Endothelial cell of umbilical vein (primary cell): ENCODE measurements at regions not wholly inside any gene's neighbourhood (a gene's known extent, or its start where the extent isn't known, plus 50 kb on each side); places are given as distances from the start of the nearest gene placed in this dataset.

Experiments
- BruUV-seq: library from RNA; stranded (reverse); fragments of 400-500 nt; replicated peaks from 2 replicates; lab custom pipeline; 2021; lab: Mats Ljungman, UMichigan
- CTCF ChIA-PET: fragments of 300-600, 350-600 bp; sonication (Branson Sonifier 250); formaldehyde crosslinking; loops from one replicate; lab custom pipeline; 2021; ENCODE audit warnings: antibody characterized with exemption, inconsistent platforms; lab: Charles Lee
- POLR2A ChIA-PET: fragments of 300-600, 350-600 bp; sonication (Branson Sonifier 250); formaldehyde crosslinking; loops from one replicate; lab custom pipeline; 2021; ENCODE audit warnings: antibody characterized with exemption, inconsistent platforms; lab: Charles Lee
- DNase-seq: peaks from one replicate; pipeline ENCODE4 v3.0.0-alpha.2; 2011; ENCODE audit warnings: low read depth, low spot score
- FAIRE-seq: peaks from 2 replicates; lab custom pipeline; 2011; peaks lifted over from hg19 to GRCh38; lab: Jason Lieb, UNC
- H2AFZ ChIP-seq: 2 replicates; pipeline ENCODE4 v1.6.0; 2012; ENCODE audit warnings: low read depth, low read length, control low read depth, inconsistent platforms
- H3K27ac ChIP-seq: 2 replicates; pipeline ENCODE4 v1.5.1; 2011; ENCODE audit warnings: low read depth, mild to moderate bottlenecking, control low read depth, low read length, moderate library complexity; ENCODE audit not compliant: insufficient read depth
- H3K27me3 ChIP-seq, 2 experiments: 2 replicates each; pipeline versions ENCODE4 v1.6.0 to v1.6.1; 2011; ENCODE audit warnings: low read length in 2 of 2, mixed read lengths in 1 of 2; ENCODE audit not compliant: control insufficient read depth in 2 of 2, insufficient read depth in 2 of 2
- H3K36me3 ChIP-seq, 2 experiments: 2 replicates in 1 of 2; 3 replicates in 1 of 2; pipeline ENCODE4 v1.5.1; 2011; ENCODE audit warnings: low read length in 2 of 2, mild to moderate bottlenecking in 1 of 2, moderate library complexity in 1 of 2; ENCODE audit not compliant: control insufficient read depth in 2 of 2, insufficient read depth in 2 of 2; ENCODE audit errors: extremely low read depth in 1 of 2
- H3K4me1 ChIP-seq: 3 replicates; pipeline ENCODE4 v1.5.1; 2011; ENCODE audit warnings: mild to moderate bottlenecking, low read length; ENCODE audit not compliant: control insufficient read depth, insufficient read depth; ENCODE audit errors: extremely low read depth
- H3K4me2 ChIP-seq: 2 replicates; pipeline ENCODE4 v1.6.1; 2011; ENCODE audit warnings: low read length, control low read depth, mixed read lengths; ENCODE audit not compliant: insufficient read depth
- H3K4me3 ChIP-seq, 3 experiments: fragments of 200-600 bp in 1 of 3; sonication (generic), shearing (Covaris generic) in 1 of 3; replicated peaks in 1 of 3; 2 replicates each; pipeline ENCODE4 v1.5.1; 2011 to 2016; ENCODE audit warnings: control low read depth in 3 of 3, low read length in 3 of 3, mild to moderate bottlenecking in 2 of 3, inconsistent platforms in 1 of 3, low read depth in 1 of 3, moderate library complexity in 1 of 3; ENCODE audit not compliant: insufficient read depth in 1 of 3
- H3K79me2 ChIP-seq: 2 replicates; pipeline ENCODE4 v1.6.0; 2012; ENCODE audit warnings: low read length, inconsistent platforms; ENCODE audit not compliant: control insufficient read depth, insufficient read depth
- H3K9ac ChIP-seq: replicated peaks from 2 replicates; pipeline ENCODE3; 2011; ENCODE audit warnings: low read length, control low read depth; ENCODE audit not compliant: insufficient read depth; ENCODE audit errors: extremely low read depth
- H3K9me1 ChIP-seq: replicated peaks from 3 replicates; pipeline ENCODE4 v1.6.0; 2011; ENCODE audit warnings: mild to moderate bottlenecking, low read length; ENCODE audit not compliant: control insufficient read depth, insufficient read depth; ENCODE audit errors: extremely low read depth
- H3K9me3 ChIP-seq: replicated peaks from 2 replicates; pipeline ENCODE4 v1.5.1; 2012; ENCODE audit warnings: low read length, inconsistent platforms; ENCODE audit not compliant: control insufficient read depth, insufficient read depth
- H4K20me1 ChIP-seq: replicated peaks from 2 replicates; pipeline ENCODE3; 2011; ENCODE audit warnings: mild to moderate bottlenecking, low read length; ENCODE audit not compliant: control insufficient read depth, insufficient read depth; ENCODE audit errors: extremely low read depth
- CTCF ChIP-seq, 2 donors: IDR thresholded peaks; 1 replicate in 1 of 2; 2 replicates in 1 of 2; pipeline ENCODE4 v1.5.1; 2011; ENCODE audit warnings: low read length in 2 of 2, mild to moderate bottlenecking in 2 of 2, moderate library complexity in 2 of 2, control low read depth in 1 of 2, inconsistent platforms in 1 of 2, low read depth in 1 of 2; ENCODE audit not compliant: insufficient read depth in 1 of 2; ENCODE audit errors: extremely low read depth in 1 of 2
- EZH2 ChIP-seq: IDR thresholded peaks from 2 replicates; pipeline ENCODE4 v1.6.1; 2012; ENCODE audit warnings: borderline replicate concordance, low read depth, mild to moderate bottlenecking, moderate library complexity, low read length, inconsistent platforms; ENCODE audit not compliant: severe bottlenecking
- FOS ChIP-seq: IDR thresholded peaks from 2 replicates; pipeline ENCODE4 v1.6.1; 2011; ENCODE audit warnings: mild to moderate bottlenecking, low read length, moderate library complexity, borderline replicate concordance; ENCODE audit not compliant: insufficient read depth
- GATA2 ChIP-seq: IDR thresholded peaks from 2 replicates; pipeline ENCODE4 v1.7.0; 2011; ENCODE audit warnings: low read depth, mild to moderate bottlenecking, moderate library complexity, mixed read lengths, low read length; ENCODE audit not compliant: insufficient read length, insufficient read depth
- JUN ChIP-seq: IDR thresholded peaks from 2 replicates; pipeline ENCODE4 v1.6.1; 2011; ENCODE audit warnings: borderline replicate concordance, low read depth; ENCODE audit not compliant: insufficient read length, insufficient read depth
- MAX ChIP-seq: IDR thresholded peaks from 2 replicates; pipeline ENCODE4 v1.6.1; 2011; ENCODE audit not compliant: insufficient read depth, insufficient read length
- MYC ChIP-seq: IDR thresholded peaks from one replicate; pipeline ENCODE4 v1.6.1; 2011; ENCODE audit warnings: mild to moderate bottlenecking, low read depth, low read length
- POLR2A ChIP-seq: IDR thresholded peaks from 2 replicates; pipeline ENCODE4 v1.6.1; 2012; ENCODE audit warnings: low read depth, mild to moderate bottlenecking, control low read depth, low read length
- POLR2AphosphoS5 ChIP-seq: IDR thresholded peaks from 2 replicates; pipeline ENCODE4 v1.6.1; 2012; ENCODE audit warnings: low read depth, mild to moderate bottlenecking, control low read depth, low read length, moderate library complexity; ENCODE audit not compliant: insufficient read depth
- dilution Hi-C: fragments of 300-500 bp; cut with MboI; formaldehyde crosslinking; loops from one replicate; pipeline ENCODE4 v1.15.0; 2019; ENCODE audit warnings: low sequenced_read_pairs; ENCODE audit not compliant: extremely low pct_ligation_motif_present
- intact Hi-C: fragments of 100-400 bp; cut with micrococcal nuclease; formaldehyde crosslinking; loops from one replicate; pipeline ENCODE4 v1.10.0; 2022

- H3K9me3 ChIP-seq = peaks cover 6% of the 10 kb centered on the region
- H3K4me1 ChIP-seq = no peaks in the 10 kb centered on the region
- FAIRE-seq (no peak), DNase-seq (no peak)
- H3K27me3 ChIP-seq = no peaks in the 10 kb centered on the region
- H4K20me1 ChIP-seq = no peaks in the 10 kb centered on the region
- H3K36me3 ChIP-seq = no peaks in the 10 kb centered on the region
- CTCF ChIA-PET = no interaction called here
- H3K4me2 ChIP-seq = no peak overlapping the region
- no peak overlapping the region for H3K4me3 ChIP-seq
- H3K9ac ChIP-seq = no peak overlapping the region
- H3K9me1 ChIP-seq = no peaks in the 10 kb centered on the region
- no peak overlapping the region for H2AFZ ChIP-seq
- no peak overlapping the region for H3K27ac ChIP-seq
- BruUV-seq = no TSS peak
- H3K79me2 ChIP-seq = no peaks in the 10 kb centered on the region
- no peak for TF ChIP-seq CTCF (IDR thresholded peaks at IDR 0.05; ENCODE audit: extremely low read depth in 1 of 2, insufficient read depth in 1 of 2, low read depth in 1 of 2, low read length in 2 of 2)
- no peak for TF ChIP-seq MAX
- no peak for TF ChIP-seq POLR2A
- TF ChIP-seq FOS = no peak
- TF ChIP-seq MYC = no peak
- no peak for TF ChIP-seq GATA2
- TF ChIP-seq EZH2 = no peak
- POLR2A ChIA-PET = no interaction called here
- intact Hi-C loops = no loop called here
- dilution Hi-C loops = no loop called here
Measured at GRCh38 chr4:116015062-116015461, 901.6 kb upstream of the NDST4 start.

- Histone ChIP-seq H3K4me1 (no peaks in the 10 kb centered on the region), H3K27ac (no peak overlapping the region), H3K27me3 (no peaks in the 10 kb centered on the region), H3K36me3 (no peaks in the 10 kb centered on the region), H3K4me3 (no peak overlapping the region), H3K4me2 (no peak overlapping the region), H3K79me2 (no peaks in the 10 kb centered on the region), H2AFZ (no peak overlapping the region), H4K20me1 (no peaks in the 10 kb centered on the region), H3K9me3 (peaks cover 5% of the 10 kb centered on the region), H3K9me1 (no peaks in the 10 kb centered on the region), H3K9ac (no peak overlapping the region)
- TF ChIP-seq MYC (no peak), POLR2A (no peak), GATA2 (no peak), MAX (no peak), EZH2 (no peak), POLR2AphosphoS5 (no peak), JUN (no peak), FOS (no peak), CTCF (IDR thresholded peaks at IDR 0.05; ENCODE audit: extremely low read depth in 1 of 2, insufficient read depth in 1 of 2, low read depth in 1 of 2, low read length in 2 of 2) (no peak)
- FAIRE-seq = no peak
- DNase-seq = no peak
- POLR2A ChIA-PET = no interaction called here
- intact Hi-C loops (no loop called here), dilution Hi-C loops (no loop called here)
- no TSS peak for BruUV-seq
- CTCF ChIA-PET = no interaction called here
Measured at GRCh38 chr4:116010923-116011322, 897.5 kb upstream of the NDST4 start.
